ENCODE measurements at regions not wholly inside any gene's neighbourhood (a gene's known extent, or its start where the extent isn't known, plus 50 kb on each side); places are given as distances from the start of the nearest gene placed in this dataset.
"Not testable (repeated sequence)": the region's sequence is repeated elsewhere in the genome, so short reads cannot be mapped to it uniquely, and the experiment has no call there.

GRCh38 chr20:53819973-53820451 lies 226.4 kb upstream of the ZNF217 start:
- DNase-seq (ENCODE audit: low read depth in 2 of 3, low spot score in 2 of 3), result no peak

DNA sequence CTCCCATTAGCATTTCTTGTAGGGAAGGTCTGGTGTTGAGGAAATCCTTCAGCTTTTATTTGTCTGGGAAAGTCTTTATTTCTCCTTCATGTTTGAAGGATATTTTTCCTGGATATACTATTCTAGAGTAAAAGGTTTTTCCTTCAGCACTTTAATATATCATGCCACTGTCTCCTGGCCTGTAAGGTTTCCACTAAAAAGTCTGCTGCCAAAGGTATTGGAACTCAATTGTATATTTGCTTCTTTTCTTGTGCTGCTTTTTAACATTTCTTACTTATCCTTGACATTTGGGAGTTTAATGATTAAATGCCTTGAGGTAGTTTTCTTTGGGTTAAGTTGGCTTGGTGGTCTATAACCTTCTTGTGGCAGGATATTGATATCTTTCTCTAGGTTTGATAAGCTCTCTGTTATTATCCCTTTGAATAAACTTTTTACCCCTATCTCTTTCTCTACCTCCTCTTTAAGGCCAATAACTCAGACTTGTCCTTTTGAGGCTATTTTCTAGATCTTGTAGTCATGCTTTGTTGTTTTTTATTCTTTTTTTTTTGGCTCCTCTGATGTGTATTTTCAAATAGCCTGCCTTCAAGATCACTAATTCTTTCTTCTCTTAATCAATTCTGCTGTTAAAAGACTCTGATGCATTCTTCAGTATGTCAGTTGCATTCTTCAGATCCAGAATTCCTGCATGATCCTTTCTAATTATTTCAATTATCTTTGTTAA lies 225.0 kb upstream of the ZNF217 start:
- no peak for DNase-seq (ENCODE audit: low read depth in 2 of 3, low spot score in 2 of 3)

DNA sequence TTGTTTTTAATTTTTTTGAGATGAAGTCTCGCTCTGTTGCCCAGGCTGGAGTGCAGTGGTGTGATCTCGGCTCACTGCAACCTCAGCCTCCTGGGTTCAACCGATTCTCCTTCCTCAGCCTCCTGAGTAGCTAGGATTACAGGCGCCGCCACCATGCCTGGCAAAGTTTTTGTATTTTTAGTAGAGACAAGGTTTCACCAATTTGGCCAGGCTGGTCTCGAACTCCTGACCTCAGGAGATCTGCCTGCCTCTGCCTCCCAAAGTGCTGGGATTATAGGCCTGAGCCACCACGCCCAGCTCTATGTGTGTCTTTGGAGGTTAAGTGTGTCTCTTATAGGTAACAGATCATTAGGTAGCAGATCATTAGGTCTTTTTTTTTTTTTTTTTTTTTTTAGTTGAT lies 223.9 kb upstream of the ZNF217 start:
- DNase-seq (ENCODE audit: low read depth in 2 of 3, low spot score in 2 of 3), result not testable (repeated sequence)

- DNase-seq (ENCODE audit: low read depth in 2 of 3, low spot score in 2 of 3), result no peak
Measured at GRCh38 chr20:53816872-53817398, 223.3 kb upstream of the ZNF217 start.

GRCh38 chr20:53815509-53815908 lies 221.9 kb upstream of the ZNF217 start:
- DNase-seq (ENCODE audit: low read depth in 2 of 3, low spot score in 2 of 3), result no peak

DNA sequence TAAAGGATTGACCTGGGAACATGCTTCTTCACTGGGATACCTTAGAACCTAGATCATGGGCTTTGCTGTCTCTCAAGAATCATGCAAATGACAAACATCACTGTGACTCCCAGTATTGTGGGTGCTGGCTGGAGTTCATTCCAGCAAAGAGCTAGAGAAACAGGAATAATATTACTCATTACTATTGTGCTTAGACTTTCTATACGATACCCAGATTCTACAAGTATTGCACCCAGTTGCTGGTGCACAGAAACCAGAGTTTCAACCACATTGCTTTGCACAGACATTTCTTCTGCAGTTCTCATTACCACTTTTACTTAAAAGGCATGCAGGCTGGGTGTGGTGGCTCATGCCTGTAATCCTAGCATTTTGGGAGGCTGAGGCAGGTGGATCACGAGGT lies 220.4 kb upstream of the ZNF217 start:
- no peak for DNase-seq (ENCODE audit: low read depth in 2 of 3, low spot score in 2 of 3)

GRCh38 chr20:53813636-53814035 lies 220.0 kb upstream of the ZNF217 start:
- no peak for DNase-seq (ENCODE audit: low read depth in 2 of 3, low spot score in 2 of 3)

GRCh38 chr20:53811577-53811976 lies 217.9 kb upstream of the ZNF217 start:
- DNase-seq (ENCODE audit: low read depth in 2 of 3, low spot score in 2 of 3), result no peak

- DNase-seq (ENCODE audit: low read depth in 2 of 3, low spot score in 2 of 3), result no peak
Measured at GRCh38 chr20:53810661-53811355, 217.2 kb upstream of the ZNF217 start.

DNA sequence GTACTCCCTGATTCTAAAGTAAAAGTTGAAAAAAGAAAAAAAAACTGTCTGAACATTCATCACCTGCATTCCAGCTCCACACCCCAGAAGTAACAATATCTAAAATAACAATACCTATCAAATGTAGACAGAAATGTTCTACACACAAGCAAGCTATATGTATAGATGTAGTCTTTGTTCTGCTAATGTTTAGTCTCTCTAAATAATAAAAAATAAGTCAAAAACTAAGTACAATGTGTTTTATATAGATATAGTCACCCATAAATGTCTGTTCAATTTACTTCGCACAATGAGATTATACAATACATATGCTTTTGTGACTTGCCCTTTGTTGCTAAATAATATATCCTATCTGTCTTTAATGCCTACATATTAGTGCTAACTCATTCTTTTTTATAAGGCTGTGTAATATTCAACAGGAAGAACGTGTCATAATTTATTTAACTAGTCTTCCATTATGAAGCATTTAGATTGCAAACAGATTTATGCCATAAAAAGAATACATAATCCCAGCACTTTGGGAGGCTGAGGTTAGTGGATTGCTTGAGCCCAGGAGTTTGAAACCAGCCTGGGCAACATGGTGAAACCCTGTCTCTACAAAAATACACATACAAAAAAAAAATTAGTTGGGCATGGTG lies 216.2 kb upstream of the ZNF217 start:
- no peak for DNase-seq (ENCODE audit: low read depth in 2 of 3, low spot score in 2 of 3)

- DNase-seq (ENCODE audit: low read depth in 2 of 3, low spot score in 2 of 3), result no peak
Measured at GRCh38 chr20:53809217-53809616, 215.6 kb upstream of the ZNF217 start.

DNA sequence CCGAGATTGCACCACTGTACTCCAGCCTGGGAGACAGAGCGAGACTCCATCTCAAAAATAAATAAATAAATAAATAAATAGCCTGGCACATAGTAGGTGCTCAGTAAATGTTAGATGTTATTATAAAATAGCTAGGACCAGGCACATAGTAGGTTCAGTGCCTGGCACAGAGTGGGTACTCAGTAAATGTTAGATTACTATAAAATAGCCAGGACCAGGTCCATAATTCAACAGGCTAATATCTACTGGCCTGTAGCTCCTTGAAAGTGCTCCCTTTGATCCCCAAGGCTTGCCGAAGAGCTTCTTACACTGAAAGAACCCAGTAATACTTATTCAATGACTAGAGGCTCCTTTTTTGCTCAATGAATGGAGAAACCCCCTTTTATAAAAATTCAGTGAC lies 215.1 kb upstream of the ZNF217 start:
- no peak for DNase-seq (ENCODE audit: low read depth in 2 of 3, low spot score in 2 of 3)

DNA sequence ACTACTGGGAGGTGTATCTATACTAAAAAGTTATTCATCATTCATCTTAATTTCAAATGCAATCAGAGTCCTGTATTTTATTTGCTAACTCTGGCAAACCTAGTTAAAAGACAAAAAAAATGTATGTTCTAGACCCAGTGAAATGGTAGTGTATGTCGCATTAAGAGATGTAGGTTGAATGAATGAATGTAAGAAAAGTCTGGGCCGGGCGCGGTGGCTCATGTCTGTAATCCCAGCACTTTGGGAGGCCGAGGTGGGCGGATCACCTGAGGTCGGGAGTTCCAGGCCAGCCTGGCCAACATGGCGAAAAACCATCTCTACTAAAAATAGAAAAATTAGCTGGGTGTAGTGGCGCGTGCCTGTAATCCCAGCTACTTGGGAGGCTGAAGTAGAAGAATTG lies 214.7 kb upstream of the ZNF217 start:
- DNase-seq (ENCODE audit: low read depth in 2 of 3, low spot score in 2 of 3), result not testable (repeated sequence)

DNA sequence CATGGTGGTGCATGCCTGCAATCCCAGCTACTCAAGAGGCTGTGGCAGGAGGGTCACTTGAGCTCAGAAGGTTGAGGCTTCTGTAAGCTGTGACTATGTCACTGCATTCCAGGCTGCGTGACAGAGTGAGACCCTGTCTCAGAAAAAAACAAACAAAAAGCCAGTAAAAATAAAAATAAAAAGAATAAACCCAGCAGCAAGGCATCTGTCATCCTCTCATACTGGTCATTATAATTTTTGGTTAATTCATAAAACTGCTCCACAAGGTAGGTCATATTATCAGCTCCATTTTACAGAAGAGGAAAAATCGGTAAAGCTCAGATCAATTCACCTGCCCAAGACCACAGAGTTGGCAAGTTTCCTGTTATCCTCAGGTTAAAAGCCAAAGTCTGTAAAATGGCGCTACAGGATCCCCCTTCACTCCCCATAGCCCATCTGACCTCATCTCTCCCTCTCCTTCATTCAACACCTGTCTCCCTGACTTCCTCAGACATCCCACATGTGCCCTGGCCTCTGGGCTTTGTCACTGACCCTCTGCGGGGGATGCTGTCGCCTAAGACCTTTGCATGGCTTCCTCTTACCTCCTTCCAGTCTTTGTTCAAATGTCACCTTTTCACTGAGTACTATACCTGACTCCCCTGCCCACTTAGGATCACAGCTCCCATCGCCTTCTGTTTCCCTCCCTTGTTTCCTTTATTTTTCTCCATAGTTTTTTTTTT lies 213.2 kb upstream of the ZNF217 start:
- DNase-seq (ENCODE audit: low read depth in 2 of 3, low spot score in 2 of 3), result no peak

DNA sequence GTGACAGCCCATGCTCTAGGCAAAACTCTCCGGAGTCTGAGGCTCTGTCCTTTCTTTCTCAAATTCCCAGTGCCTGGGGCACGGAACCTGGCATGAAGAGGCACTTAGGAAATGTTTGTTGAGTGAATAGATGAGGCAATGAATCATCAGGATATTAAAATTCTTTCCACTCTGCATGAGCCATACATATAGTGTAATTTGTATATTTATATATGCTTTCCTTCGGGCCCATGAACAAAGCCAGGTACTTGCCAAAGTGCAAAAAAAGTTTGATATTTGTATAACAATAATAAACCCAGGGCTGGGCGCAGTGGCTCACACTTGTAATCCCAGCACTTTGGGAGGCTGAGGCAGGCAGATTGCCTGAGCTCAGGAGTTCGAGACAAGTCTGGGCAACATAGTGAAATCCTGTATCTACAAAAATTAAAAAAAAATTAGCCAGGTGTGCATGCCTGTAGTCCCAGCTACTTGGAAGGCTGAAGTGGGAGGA lies 212.3 kb upstream of the ZNF217 start:
- DNase-seq (ENCODE audit: low read depth in 2 of 3, low spot score in 2 of 3), result no peak

- no peak for DNase-seq (ENCODE audit: low read depth in 2 of 3, low spot score in 2 of 3)
Measured at GRCh38 chr20:53804920-53805894, 211.6 kb upstream of the ZNF217 start.

DNA sequence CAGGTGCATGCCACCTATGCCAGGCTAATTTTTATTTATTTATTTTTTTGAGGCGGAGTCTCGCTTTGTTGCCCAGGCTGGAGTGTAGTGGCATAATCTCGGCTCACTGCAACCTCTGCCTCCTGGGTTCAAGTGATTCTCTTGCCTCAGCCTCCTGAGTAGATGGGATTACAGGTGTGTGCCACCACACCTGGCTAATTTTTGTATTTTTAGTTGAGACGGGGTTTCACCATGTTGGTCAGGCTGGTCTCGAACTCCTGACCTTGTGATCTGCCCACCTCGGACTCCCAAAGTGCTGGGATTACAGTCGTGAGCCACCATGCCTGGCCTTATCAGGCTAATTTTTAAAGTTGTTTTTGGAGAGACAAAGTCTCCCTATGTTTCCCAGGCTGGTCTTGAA lies 210.7 kb upstream of the ZNF217 start:
- DNase-seq (ENCODE audit: low read depth in 2 of 3, low spot score in 2 of 3), result not testable (repeated sequence)

- no peak for DNase-seq (ENCODE audit: low read depth in 2 of 3, low spot score in 2 of 3)
Measured at GRCh38 chr20:53803492-53804155, 210.0 kb upstream of the ZNF217 start.

GRCh38 chr20:53801609-53802370 lies 208.2 kb upstream of the ZNF217 start:
- DNase-seq (ENCODE audit: low read depth in 2 of 3, low spot score in 2 of 3), result no peak

Data from activated CD8-positive, alpha-beta memory T cell treated with anti-CD3 and anti-CD28 coated beads for 48 hours (primary cell).